ENCODE measurements at regions not wholly inside any gene's neighbourhood (a gene's known extent, or its start where the extent isn't known, plus 50 kb on each side); places are given as distances from the start of the nearest gene placed in this dataset.
"Not testable (repeated sequence)": the region's sequence is repeated elsewhere in the genome, so short reads cannot be mapped to it uniquely, and the experiment has no call there.

GRCh38 chr3:192968901-192969300 lies 51.2 kb upstream of the MB21D2 start:
- DNase-seq (ENCODE audit: extremely low spot score, unreplicated experiment); H3K27ac Mint-ChIP-seq (ENCODE audit: unreplicated experiment); H3K36me3 Mint-ChIP-seq (ENCODE audit: unreplicated experiment); H3K27me3 Mint-ChIP-seq (ENCODE audit: unreplicated experiment); H3K4me3 Mint-ChIP-seq (ENCODE audit: unreplicated experiment); H3K4me1 Mint-ChIP-seq (ENCODE audit: unreplicated experiment): not testable (repeated sequence)
- H3K9me3 Mint-ChIP-seq (ENCODE audit: unreplicated experiment), result peaks cover 11% of the 10 kb centered on the region

- no peak overlapping the region for H3K4me3 Mint-ChIP-seq (ENCODE audit: unreplicated experiment)
- no peaks in the 10 kb centered on the region for H3K36me3 Mint-ChIP-seq (ENCODE audit: unreplicated experiment)
- TF ChIP-seq CTCF (IDR thresholded peaks at IDR 0.05), result no peak
- H3K4me1 Mint-ChIP-seq (ENCODE audit: unreplicated experiment), result no peaks in the 10 kb centered on the region
- no peak overlapping the region for H3K27ac Mint-ChIP-seq (ENCODE audit: unreplicated experiment)
- DNase-seq (ENCODE audit: extremely low spot score, unreplicated experiment), result no peak
- H3K27me3 Mint-ChIP-seq (ENCODE audit: unreplicated experiment), result peaks cover 13% of the 10 kb centered on the region
- H3K9me3 Mint-ChIP-seq (ENCODE audit: unreplicated experiment), result peaks cover 9% of the 10 kb centered on the region
These were observed 63.0 kb upstream of the MB21D2 start for GRCh38 chr3:192980632-192981031.

GRCh38 chr3:192986379-192986778 lies 68.7 kb upstream of the MB21D2 start:
- Mint-ChIP-seq H3K27ac (ENCODE audit: unreplicated experiment) (no peak overlapping the region), H3K36me3 (ENCODE audit: unreplicated experiment) (no peaks in the 10 kb centered on the region), H3K4me3 (ENCODE audit: unreplicated experiment) (no peak overlapping the region), H3K27me3 (ENCODE audit: unreplicated experiment) (peaks cover 5% of the 10 kb centered on the region), H3K9me3 (ENCODE audit: unreplicated experiment) (no peaks in the 10 kb centered on the region), H3K4me1 (ENCODE audit: unreplicated experiment) (no peaks in the 10 kb centered on the region)
- TF ChIP-seq CTCF (IDR thresholded peaks at IDR 0.05), result no peak
- no peak for DNase-seq (ENCODE audit: extremely low spot score, unreplicated experiment)

GRCh38 chr3:192991356-192991755 lies 73.7 kb upstream of the MB21D2 start:
- Mint-ChIP-seq H3K27ac (ENCODE audit: unreplicated experiment) (no peak overlapping the region), H3K36me3 (ENCODE audit: unreplicated experiment) (no peaks in the 10 kb centered on the region), H3K4me3 (ENCODE audit: unreplicated experiment) (no peak overlapping the region), H3K27me3 (ENCODE audit: unreplicated experiment) (peaks cover 8% of the 10 kb centered on the region), H3K4me1 (ENCODE audit: unreplicated experiment) (no peaks in the 10 kb centered on the region), H3K9me3 (ENCODE audit: unreplicated experiment) (no peaks in the 10 kb centered on the region)
- DNase-seq (ENCODE audit: extremely low spot score, unreplicated experiment), result no peak
- TF ChIP-seq CTCF (IDR thresholded peaks at IDR 0.05), result no peak

GRCh38 chr3:192992361-192992760 lies 74.7 kb upstream of the MB21D2 start:
- H3K4me3 Mint-ChIP-seq (ENCODE audit: unreplicated experiment), result no peak overlapping the region
- no peaks in the 10 kb centered on the region for H3K4me1 Mint-ChIP-seq (ENCODE audit: unreplicated experiment)
- H3K27ac Mint-ChIP-seq (ENCODE audit: unreplicated experiment), result no peak overlapping the region
- DNase-seq (ENCODE audit: extremely low spot score, unreplicated experiment), result no peak
- peaks cover 10% of the 10 kb centered on the region for H3K27me3 Mint-ChIP-seq (ENCODE audit: unreplicated experiment)
- TF ChIP-seq CTCF (IDR thresholded peaks at IDR 0.05), result no peak
- no peaks in the 10 kb centered on the region for H3K36me3 Mint-ChIP-seq (ENCODE audit: unreplicated experiment)
- no peaks in the 10 kb centered on the region for H3K9me3 Mint-ChIP-seq (ENCODE audit: unreplicated experiment)

GRCh38 chr3:192993411-192993810 lies 75.8 kb upstream of the MB21D2 start:
- no peaks in the 10 kb centered on the region for H3K9me3 Mint-ChIP-seq (ENCODE audit: unreplicated experiment)
- no peaks in the 10 kb centered on the region for H3K36me3 Mint-ChIP-seq (ENCODE audit: unreplicated experiment)
- H3K27ac Mint-ChIP-seq (ENCODE audit: unreplicated experiment), result no peak overlapping the region
- no peak for TF ChIP-seq CTCF (IDR thresholded peaks at IDR 0.05)
- H3K4me3 Mint-ChIP-seq (ENCODE audit: unreplicated experiment), result no peak overlapping the region
- peaks cover 11% of the 10 kb centered on the region for H3K27me3 Mint-ChIP-seq (ENCODE audit: unreplicated experiment)
- no peak for DNase-seq (ENCODE audit: extremely low spot score, unreplicated experiment)
- no peaks in the 10 kb centered on the region for H3K4me1 Mint-ChIP-seq (ENCODE audit: unreplicated experiment)

- not testable (repeated sequence) for H3K4me1 Mint-ChIP-seq (ENCODE audit: unreplicated experiment); H3K27ac Mint-ChIP-seq (ENCODE audit: unreplicated experiment); DNase-seq (ENCODE audit: extremely low spot score, unreplicated experiment); H3K4me3 Mint-ChIP-seq (ENCODE audit: unreplicated experiment); H3K9me3 Mint-ChIP-seq (ENCODE audit: unreplicated experiment); H3K36me3 Mint-ChIP-seq (ENCODE audit: unreplicated experiment)
- H3K27me3 Mint-ChIP-seq (ENCODE audit: unreplicated experiment), result peaks cover 13% of the 10 kb centered on the region
These were observed 83.5 kb upstream of the MB21D2 start for GRCh38 chr3:193001113-193001512.

- H3K4me3 Mint-ChIP-seq (ENCODE audit: unreplicated experiment); H3K36me3 Mint-ChIP-seq (ENCODE audit: unreplicated experiment); DNase-seq (ENCODE audit: extremely low spot score, unreplicated experiment); H3K27ac Mint-ChIP-seq (ENCODE audit: unreplicated experiment); H3K9me3 Mint-ChIP-seq (ENCODE audit: unreplicated experiment); H3K4me1 Mint-ChIP-seq (ENCODE audit: unreplicated experiment): not testable (repeated sequence)
- H3K27me3 Mint-ChIP-seq (ENCODE audit: unreplicated experiment), result peaks cover 20% of the 10 kb centered on the region
These were observed 86.0 kb upstream of the MB21D2 start for GRCh38 chr3:193003624-193004023.

All from osteocyte (in vitro differentiated cells).